ENCODE measurements at regions not wholly inside any gene's neighbourhood (a gene's known extent, or its start where the extent isn't known, plus 50 kb on each side); places are given as distances from the start of the nearest gene placed in this dataset.

- TF ChIP-seq YY1 (IDR thresholded peaks at IDR 0.05; ENCODE audit: insufficient read depth, insufficient read length) (no peak), ZNF274 (IDR thresholded peaks at IDR 0.05; ENCODE audit: low read depth, low read length) (no peak), SUZ12 (IDR thresholded peaks at IDR 0.05; ENCODE audit: extremely low read depth, insufficient read depth, insufficient read length) (no peak)
Observed at GRCh38 chr2:134141598-134142340, 112.1 kb upstream of the MGAT5 start.
